Mammary epithelial cell (primary cell): ENCODE measurements at regions not wholly inside any gene's neighbourhood (a gene's known extent, or its start where the extent isn't known, plus 50 kb on each side); places are given as distances from the start of the nearest gene placed in this dataset.

ENCODE experiments used
- EZH2 ChIP-seq: IDR thresholded peaks from 2 replicates; pipeline ENCODE4 v1.6.1; 2012; ENCODE audit warnings: low read length, inconsistent platforms, borderline replicate concordance
- TF ChIP-seq, protein P1 (sequence below), 2 donors: IDR thresholded peaks in 1 of 2; conservative IDR thresholded peaks in 1 of 2; 2 replicates each; pipeline ENCODE4 v1.5.1; 2011 to 2012; ENCODE audit warnings: inconsistent platforms in 2 of 2, low read length in 2 of 2, mild to moderate bottlenecking in 2 of 2, control low read depth in 1 of 2, low read depth in 1 of 2; ENCODE audit not compliant: insufficient read depth in 1 of 2; ENCODE audit errors: extremely low read depth in 1 of 2

DNA sequence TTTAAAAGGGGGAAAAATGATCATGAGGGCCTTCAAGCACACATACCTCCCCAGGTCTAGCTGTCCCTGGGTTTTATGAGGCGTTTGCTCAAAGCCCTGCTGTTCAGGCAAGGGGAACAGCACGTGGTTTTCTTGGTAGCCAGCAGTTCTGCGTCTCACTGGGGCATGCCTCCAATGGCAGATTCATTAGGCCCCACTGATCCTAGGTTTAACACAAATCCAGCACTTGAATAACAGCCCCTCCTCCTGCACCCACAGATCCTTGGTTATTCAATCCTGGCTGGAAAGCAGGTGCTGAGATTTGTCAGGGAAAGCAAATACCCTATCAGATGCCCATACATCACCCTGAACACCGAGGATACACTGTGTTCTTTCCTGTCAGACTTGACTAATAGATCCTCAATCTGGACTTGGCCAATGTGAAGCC is 106.4 kb downstream of the ZC3H11B start:
- TF ChIP-seq, protein P1, sequence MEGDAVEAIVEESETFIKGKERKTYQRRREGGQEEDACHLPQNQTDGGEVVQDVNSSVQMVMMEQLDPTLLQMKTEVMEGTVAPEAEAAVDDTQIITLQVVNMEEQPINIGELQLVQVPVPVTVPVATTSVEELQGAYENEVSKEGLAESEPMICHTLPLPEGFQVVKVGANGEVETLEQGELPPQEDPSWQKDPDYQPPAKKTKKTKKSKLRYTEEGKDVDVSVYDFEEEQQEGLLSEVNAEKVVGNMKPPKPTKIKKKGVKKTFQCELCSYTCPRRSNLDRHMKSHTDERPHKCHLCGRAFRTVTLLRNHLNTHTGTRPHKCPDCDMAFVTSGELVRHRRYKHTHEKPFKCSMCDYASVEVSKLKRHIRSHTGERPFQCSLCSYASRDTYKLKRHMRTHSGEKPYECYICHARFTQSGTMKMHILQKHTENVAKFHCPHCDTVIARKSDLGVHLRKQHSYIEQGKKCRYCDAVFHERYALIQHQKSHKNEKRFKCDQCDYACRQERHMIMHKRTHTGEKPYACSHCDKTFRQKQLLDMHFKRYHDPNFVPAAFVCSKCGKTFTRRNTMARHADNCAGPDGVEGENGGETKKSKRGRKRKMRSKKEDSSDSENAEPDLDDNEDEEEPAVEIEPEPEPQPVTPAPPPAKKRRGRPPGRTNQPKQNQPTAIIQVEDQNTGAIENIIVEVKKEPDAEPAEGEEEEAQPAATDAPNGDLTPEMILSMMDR (conservative IDR thresholded peaks at IDR 0.05 in 1 of 2, IDR thresholded peaks at IDR 0.05 in 1 of 2; ENCODE audit: extremely low read depth in 1 of 2, insufficient read depth in 1 of 2, low read depth in 1 of 2, low read length in 2 of 2), result no peak
- TF ChIP-seq EZH2, result no peak
